ENCODE measurements at regions not wholly inside any gene's neighbourhood (a gene's known extent, or its start where the extent isn't known, plus 50 kb on each side); places are given as distances from the start of the nearest gene placed in this dataset.

- Mint-ChIP-seq H3K4me1 (peaks cover 12% of the 10 kb centered on the region), H3K4me3 (no peak overlapping the region), H3K36me3 (no peaks in the 10 kb centered on the region), H3K9me3 (peaks cover 0 to 10% (median 2%) of the 10 kb centered on the region in 7 donors), H3K27ac (no peak overlapping the region), H3K27me3 (ENCODE audit: low read depth in 3 of 3) (peaks cover 1 to 7% (median 3%) of the 10 kb centered on the region in 3 donors)
- no peak overlapping the region for H3K9ac ChIP-seq (ENCODE audit: insufficient read depth, low read length, poor library complexity, severe bottlenecking)
- no peaks in the 10 kb centered on the region for H3K9me3 ChIP-seq (replicated peaks in 1 of 2; ENCODE audit: control insufficient read depth in 1 of 2, insufficient read depth in 1 of 2, low read length in 2 of 2)
- no CpG with 5 or more reads among the region's 3 CpGs for WGBS (ENCODE audit: insufficient coverage)
- no peak overlapping the region for H3K4me2 ChIP-seq (replicated peaks; ENCODE audit: extremely low read depth, low read length, poor library complexity, severe bottlenecking)
- TF ChIP-seq CTCF (IDR thresholded peaks at IDR 0.05) = no peak
- H4K20me1 ChIP-seq (ENCODE audit: insufficient read depth, low read length) = no peaks in the 10 kb centered on the region
- DNase-seq = no peak
- intact Hi-C loops (cut with micrococcal nuclease) = no loop called here
- H3K36me3 ChIP-seq (replicated peaks in 1 of 2; ENCODE audit: control insufficient read depth in 1 of 2, insufficient read depth in 2 of 2, low read length in 2 of 2) = no peaks in the 10 kb centered on the region
- no peaks in the 10 kb centered on the region for H3K27me3 ChIP-seq (ENCODE audit: control insufficient read depth in 2 of 2, insufficient read depth in 2 of 2, low read length in 2 of 2)
- H3K4me3 ChIP-seq (replicated peaks in 1 of 3; ENCODE audit: low read depth in 2 of 3, low read length in 3 of 3) = no peak overlapping the region
- no peak overlapping the region for H3K27ac ChIP-seq (ENCODE audit: low read depth in 1 of 2, low read length in 2 of 2)
- no peaks in the 10 kb centered on the region for H3K4me1 ChIP-seq (ENCODE audit: control insufficient read depth in 1 of 2, insufficient read depth in 2 of 2, low read length in 2 of 2)
- no peaks in the 10 kb centered on the region for H3K79me2 ChIP-seq (ENCODE audit: insufficient read depth, low read length)
- H2AFZ ChIP-seq (ENCODE audit: insufficient read depth, low read depth, low read length, poor library complexity, severe bottlenecking) = no peak overlapping the region
These were observed 168.0 kb downstream of the PTPN20 start for GRCh38 chr10:47079204-47079580.

GRCh38 chr10:47081264-47081663, 170.0 kb downstream of the PTPN20 start:
- no peak overlapping the region for H3K4me3 Mint-ChIP-seq

More at GRCh38 chr10:47081264-47081663, 170.0 kb downstream of the PTPN20 start:
- no peak overlapping the region for H3K4me3 ChIP-seq (replicated peaks in 1 of 3; ENCODE audit: low read depth in 2 of 3, low read length in 3 of 3)
- H3K27ac ChIP-seq (ENCODE audit: low read depth in 1 of 2, low read length in 2 of 2) = no peak overlapping the region
- no peaks in the 10 kb centered on the region for H3K79me2 ChIP-seq (ENCODE audit: insufficient read depth, low read length)
- Mint-ChIP-seq H3K4me1 (peaks cover 12% of the 10 kb centered on the region), H3K27ac (peak overlapping the region in 1 of 7 donors; percentile 28), H3K36me3 (no peaks in the 10 kb centered on the region), H3K9me3 (peaks cover 0 to 10% (median 3%) of the 10 kb centered on the region in 7 donors), H3K27me3 (ENCODE audit: low read depth in 3 of 3) (peaks cover 2 to 5% (median 4%) of the 10 kb centered on the region in 3 donors)
- intact Hi-C loops (cut with micrococcal nuclease) = no loop called here
- no peak overlapping the region for H3K9ac ChIP-seq (ENCODE audit: insufficient read depth, low read length, poor library complexity, severe bottlenecking)
- no peaks in the 10 kb centered on the region for H3K36me3 ChIP-seq (replicated peaks in 1 of 2; ENCODE audit: control insufficient read depth in 1 of 2, insufficient read depth in 2 of 2, low read length in 2 of 2)
- H3K27me3 ChIP-seq (ENCODE audit: control insufficient read depth in 2 of 2, insufficient read depth in 2 of 2, low read length in 2 of 2) = no peaks in the 10 kb centered on the region
- no CpG with 5 or more reads among the region's 4 CpGs for WGBS (ENCODE audit: insufficient coverage)
- no peak for DNase-seq
- H3K9me3 ChIP-seq (replicated peaks in 1 of 2; ENCODE audit: control insufficient read depth in 1 of 2, insufficient read depth in 1 of 2, low read length in 2 of 2) = no peaks in the 10 kb centered on the region
- H3K4me1 ChIP-seq (ENCODE audit: control insufficient read depth in 1 of 2, insufficient read depth in 2 of 2, low read length in 2 of 2) = no peaks in the 10 kb centered on the region
- no peak overlapping the region for H3K4me2 ChIP-seq (replicated peaks; ENCODE audit: extremely low read depth, low read length, poor library complexity, severe bottlenecking)
- H2AFZ ChIP-seq (ENCODE audit: insufficient read depth, low read depth, low read length, poor library complexity, severe bottlenecking) = no peak overlapping the region
- no peak for TF ChIP-seq CTCF (IDR thresholded peaks at IDR 0.05)
- no peaks in the 10 kb centered on the region for H4K20me1 ChIP-seq (ENCODE audit: insufficient read depth, low read length)
